GM21717 (cell line): ENCODE measurements at regions not wholly inside any gene's neighbourhood (a gene's known extent, or its start where the extent isn't known, plus 50 kb on each side); places are given as distances from the start of the nearest gene placed in this dataset.
"Not testable (repeated sequence)": the region's sequence is repeated elsewhere in the genome, so short reads cannot be mapped to it uniquely, and the experiment has no call there.

Experiments used
- ATAC-seq: cut with Tn5 transposase; IDR thresholded peaks from one replicate; pipeline ENCODE4 v1.9.1; 2021; ENCODE audit warnings: mild to moderate bottlenecking, moderate library complexity; ENCODE audit not compliant: unreplicated experiment

- ATAC-seq = not testable (repeated sequence)
These were observed 559.0 kb downstream of the CD109 start for GRCh38 chr6:74255007-74255406.

- not testable (repeated sequence) for ATAC-seq
These were observed 558.1 kb downstream of the CD109 start for GRCh38 chr6:74254147-74254546.

GRCh38 chr6:74253261-74253660, 557.3 kb downstream of the CD109 start:
- ATAC-seq = no peak

- no peak for ATAC-seq
These were observed 554.3 kb downstream of the CD109 start for GRCh38 chr6:74250161-74250818.

- ATAC-seq = no peak
These were observed 553.7 kb downstream of the CD109 start for GRCh38 chr6:74249658-74250057.

GRCh38 chr6:74248966-74249365, 553.0 kb downstream of the CD109 start:
- no peak for ATAC-seq

GRCh38 chr6:74222768-74223333, 526.8 kb downstream of the CD109 start:
- ATAC-seq = no peak

- ATAC-seq = no peak
These were observed 518.0 kb downstream of the CD109 start for GRCh38 chr6:74213995-74214394.

- no peak for ATAC-seq
These were observed 512.2 kb downstream of the CD109 start for GRCh38 chr6:74208239-74208638.

- ATAC-seq = no peak
These were observed 503.4 kb downstream of the CD109 start for GRCh38 chr6:74199215-74199915.

GRCh38 chr6:74197310-74197709, 501.3 kb downstream of the CD109 start:
- no peak for ATAC-seq

- no peak for ATAC-seq
These were observed 491.8 kb downstream of the CD109 start for GRCh38 chr6:74187811-74188210.

GRCh38 chr6:74182992-74183391, 487.0 kb downstream of the CD109 start:
- no peak for ATAC-seq

GRCh38 chr6:74181471-74181870, 485.5 kb downstream of the CD109 start:
- no peak for ATAC-seq

GRCh38 chr6:74177506-74177905, 481.5 kb downstream of the CD109 start:
- ATAC-seq = no peak

GRCh38 chr6:74170550-74170949, 474.5 kb downstream of the CD109 start:
- ATAC-seq = not testable (repeated sequence)

GRCh38 chr6:74170118-74170517, 474.1 kb downstream of the CD109 start:
- ATAC-seq = no peak

- ATAC-seq = no peak
These were observed 472.0 kb downstream of the CD109 start for GRCh38 chr6:74167976-74168375.

- ATAC-seq = no peak
These were observed 471.5 kb downstream of the CD109 start for GRCh38 chr6:74167511-74167910.

GRCh38 chr6:74166849-74167248, 470.8 kb downstream of the CD109 start:
- ATAC-seq = no peak

GRCh38 chr6:74161380-74161779, 465.4 kb downstream of the CD109 start:
- no peak for ATAC-seq

- no peak for ATAC-seq
These were observed 456.2 kb downstream of the CD109 start for GRCh38 chr6:74152096-74152675.
